IPS-NIHi11 (cell line): ENCODE measurements at regions not wholly inside any gene's neighbourhood (a gene's known extent, or its start where the extent isn't known, plus 50 kb on each side); places are given as distances from the start of the nearest gene placed in this dataset.

ENCODE experiments used
- DNase-seq: peaks from one replicate; pipeline ENCODE4 v3.0.0; 2012; ENCODE audit warnings: mixed read lengths, low spot score

- no peak for DNase-seq
Observed at GRCh38 chr2:129067070-129067469, 748.4 kb upstream of the HS6ST1 start.

GRCh38 chr2:129067953-129068352 lies 749.3 kb upstream of the HS6ST1 start:
- DNase-seq: no peak

- DNase-seq: no peak
Observed at GRCh38 chr2:129068543-129068942, 749.9 kb upstream of the HS6ST1 start.

GRCh38 chr2:129069875-129070594 lies 751.4 kb upstream of the HS6ST1 start:
- DNase-seq: no peak

GRCh38 chr2:129070663-129071062 lies 752.0 kb upstream of the HS6ST1 start:
- no peak for DNase-seq

- no peak for DNase-seq
Observed at GRCh38 chr2:129071531-129071930, 752.9 kb upstream of the HS6ST1 start.

GRCh38 chr2:129074298-129074920 lies 755.7 kb upstream of the HS6ST1 start:
- no peak for DNase-seq

GRCh38 chr2:129078548-129078947 lies 759.9 kb upstream of the HS6ST1 start:
- DNase-seq: no peak

GRCh38 chr2:129080715-129081476 lies 762.2 kb upstream of the HS6ST1 start:
- no peak for DNase-seq

GRCh38 chr2:129085386-129085785 lies 766.7 kb upstream of the HS6ST1 start:
- no peak for DNase-seq

- DNase-seq: no peak
Observed at GRCh38 chr2:129087133-129087813, 768.6 kb upstream of the HS6ST1 start.

GRCh38 chr2:129091620-129092019 lies 773.0 kb upstream of the HS6ST1 start:
- no peak for DNase-seq

GRCh38 chr2:129092956-129093355 lies 774.3 kb upstream of the HS6ST1 start:
- no peak for DNase-seq

- DNase-seq: no peak
Observed at GRCh38 chr2:129101186-129101585, 782.5 kb upstream of the HS6ST1 start.

GRCh38 chr2:129103936-129104878 lies 785.5 kb upstream of the HS6ST1 start:
- no peak for DNase-seq

GRCh38 chr2:129112181-129112580 lies 793.5 kb upstream of the HS6ST1 start:
- DNase-seq: no peak

- no peak for DNase-seq
Observed at GRCh38 chr2:129113776-129114175, 795.1 kb upstream of the HS6ST1 start.

GRCh38 chr2:129117434-129117833 lies 798.8 kb upstream of the HS6ST1 start:
- DNase-seq: no peak

- DNase-seq: no peak
Observed at GRCh38 chr2:129118296-129118695, 799.6 kb upstream of the HS6ST1 start.

- no peak for DNase-seq
Observed at GRCh38 chr2:129129087-129129486, 810.4 kb upstream of the HS6ST1 start.
